ENCODE measurements at regions not wholly inside any gene's neighbourhood (a gene's known extent, or its start where the extent isn't known, plus 50 kb on each side); places are given as distances from the start of the nearest gene placed in this dataset.

- no peak for DNase-seq
Observed at GRCh38 chr2:81576713-81577112, 1272.2 kb upstream of the LRRTM1 start.

GRCh38 chr2:81551040-81551634 lies 1246.6 kb upstream of the LRRTM1 start:
- no peak for DNase-seq

GRCh38 chr2:81550277-81550676 lies 1245.7 kb upstream of the LRRTM1 start:
- DNase-seq: no peak

- no peak for DNase-seq
Observed at GRCh38 chr2:81549646-81550045, 1245.1 kb upstream of the LRRTM1 start.

GRCh38 chr2:81545626-81546025 lies 1241.1 kb upstream of the LRRTM1 start:
- no peak for DNase-seq

GRCh38 chr2:81542119-81542518 lies 1237.6 kb upstream of the LRRTM1 start:
- no peak for DNase-seq

- no peak for DNase-seq
Observed at GRCh38 chr2:81529944-81530343, 1225.4 kb upstream of the LRRTM1 start.

- DNase-seq: no peak
Observed at GRCh38 chr2:81528852-81529480, 1224.4 kb upstream of the LRRTM1 start.

- no peak for DNase-seq
Observed at GRCh38 chr2:81523344-81523743, 1218.8 kb upstream of the LRRTM1 start.

GRCh38 chr2:81513328-81513727 lies 1208.8 kb upstream of the LRRTM1 start:
- no peak for DNase-seq

GRCh38 chr2:81505586-81505985 lies 1201.0 kb upstream of the LRRTM1 start:
- DNase-seq: peak; percentile 7

- no peak for DNase-seq
Observed at GRCh38 chr2:81495556-81495955, 1191.0 kb upstream of the LRRTM1 start.

GRCh38 chr2:81483254-81483653 lies 1178.7 kb upstream of the LRRTM1 start:
- no peak for DNase-seq

GRCh38 chr2:81481994-81482368 lies 1177.4 kb upstream of the LRRTM1 start:
- no peak for DNase-seq

- no peak for DNase-seq
Observed at GRCh38 chr2:81481242-81481993, 1176.9 kb upstream of the LRRTM1 start.

GRCh38 chr2:81467096-81467495 lies 1162.5 kb upstream of the LRRTM1 start:
- DNase-seq: no peak

GRCh38 chr2:81462420-81462819 lies 1157.9 kb upstream of the LRRTM1 start:
- DNase-seq: peak; percentile 5

- no peak for DNase-seq
Observed at GRCh38 chr2:81445176-81445575, 1140.6 kb upstream of the LRRTM1 start.

- no peak for DNase-seq
Observed at GRCh38 chr2:81437456-81438000, 1133.0 kb upstream of the LRRTM1 start.

- DNase-seq: no peak
Observed at GRCh38 chr2:81436256-81436655, 1131.7 kb upstream of the LRRTM1 start.

GRCh38 chr2:81412681-81413080 lies 1108.1 kb upstream of the LRRTM1 start:
- no peak for DNase-seq

- no peak for DNase-seq
Observed at GRCh38 chr2:81403508-81403907, 1099.0 kb upstream of the LRRTM1 start.

GRCh38 chr2:81396417-81397019 lies 1092.0 kb upstream of the LRRTM1 start:
- DNase-seq: no peak

- DNase-seq: no peak
Observed at GRCh38 chr2:81395746-81396145, 1091.2 kb upstream of the LRRTM1 start.
